22Rv1 (cell line): ENCODE measurements at regions not wholly inside any gene's neighbourhood (a gene's known extent, or its start where the extent isn't known, plus 50 kb on each side); places are given as distances from the start of the nearest gene placed in this dataset.

ENCODE experiments used
- ZFX ChIP-seq: fragments of 450-650 bp; IDR thresholded peaks from 2 replicates; pipeline ENCODE4 v1.6.1; 2017; ENCODE audit warnings: antibody characterized with exemption, borderline replicate concordance
- TF ChIP-seq, protein P1 (sequence below): fragments of 450-650 bp; IDR thresholded peaks from 2 replicates; pipeline ENCODE4 v1.5.1; 2017; ENCODE audit warnings: mild to moderate bottlenecking

- TF ChIP-seq, protein P1, sequence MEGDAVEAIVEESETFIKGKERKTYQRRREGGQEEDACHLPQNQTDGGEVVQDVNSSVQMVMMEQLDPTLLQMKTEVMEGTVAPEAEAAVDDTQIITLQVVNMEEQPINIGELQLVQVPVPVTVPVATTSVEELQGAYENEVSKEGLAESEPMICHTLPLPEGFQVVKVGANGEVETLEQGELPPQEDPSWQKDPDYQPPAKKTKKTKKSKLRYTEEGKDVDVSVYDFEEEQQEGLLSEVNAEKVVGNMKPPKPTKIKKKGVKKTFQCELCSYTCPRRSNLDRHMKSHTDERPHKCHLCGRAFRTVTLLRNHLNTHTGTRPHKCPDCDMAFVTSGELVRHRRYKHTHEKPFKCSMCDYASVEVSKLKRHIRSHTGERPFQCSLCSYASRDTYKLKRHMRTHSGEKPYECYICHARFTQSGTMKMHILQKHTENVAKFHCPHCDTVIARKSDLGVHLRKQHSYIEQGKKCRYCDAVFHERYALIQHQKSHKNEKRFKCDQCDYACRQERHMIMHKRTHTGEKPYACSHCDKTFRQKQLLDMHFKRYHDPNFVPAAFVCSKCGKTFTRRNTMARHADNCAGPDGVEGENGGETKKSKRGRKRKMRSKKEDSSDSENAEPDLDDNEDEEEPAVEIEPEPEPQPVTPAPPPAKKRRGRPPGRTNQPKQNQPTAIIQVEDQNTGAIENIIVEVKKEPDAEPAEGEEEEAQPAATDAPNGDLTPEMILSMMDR = no peak
- TF ChIP-seq ZFX = no peak
These were observed 216.8 kb downstream of the UBE2E3 start for GRCh38 chr2:181197140-181197760.
